Aorta (tissue), 5 donors: ENCODE measurements at regions not wholly inside any gene's neighbourhood (a gene's known extent, or its start where the extent isn't known, plus 50 kb on each side); places are given as distances from the start of the nearest gene placed in this dataset.

Source experiments
- ATAC-seq: fragments of 200-7000 bp; cut with Tn5 transposase; one replicate; pipeline ENCODE4 v1.9.1; 2022; ENCODE audit warnings: moderate library complexity; ENCODE audit not compliant: low FRiP score
- DNase-seq, 2 donors: peaks; one replicate each; pipeline ENCODE4 v3.0.0-alpha.2; 2020
- H3K27ac ChIP-seq, 2 donors: one replicate each; pipeline ENCODE4 v1.5.1; 2013; ENCODE audit warnings: low read length in 2 of 2, mild to moderate bottlenecking in 2 of 2, moderate library complexity in 2 of 2, control low read depth in 1 of 2, inconsistent platforms in 1 of 2, low read depth in 1 of 2
- H3K27me3 ChIP-seq, 2 donors: one replicate each; pipeline ENCODE4 v1.6.1; 2013; ENCODE audit warnings: control low read depth in 1 of 2, low read length in 1 of 2, mild to moderate bottlenecking in 1 of 2, moderate library complexity in 1 of 2; ENCODE audit not compliant: insufficient read depth in 2 of 2, control insufficient read depth in 1 of 2
- H3K36me3 ChIP-seq, 2 donors: one replicate each; pipeline ENCODE4 v1.6.1; 2013; ENCODE audit warnings: control low read depth in 1 of 2, low read length in 1 of 2, mild to moderate bottlenecking in 1 of 2; ENCODE audit not compliant: insufficient read depth in 2 of 2, control insufficient read depth in 1 of 2
- H3K4me1 ChIP-seq, 2 donors: one replicate each; pipeline ENCODE4 v1.6.1; 2013; ENCODE audit warnings: low read length in 2 of 2, control low read depth in 1 of 2, mild to moderate bottlenecking in 1 of 2, moderate library complexity in 1 of 2; ENCODE audit not compliant: insufficient read depth in 2 of 2, control insufficient read depth in 1 of 2
- H3K4me3 ChIP-seq, 2 donors: one replicate each; pipeline ENCODE4 v1.5.1; 2013; ENCODE audit warnings: low read length in 2 of 2, control low read depth in 1 of 2, mild to moderate bottlenecking in 1 of 2
- H3K9me3 ChIP-seq: one replicate; pipeline ENCODE4 v1.6.1; 2013; ENCODE audit warnings: mild to moderate bottlenecking, low read length; ENCODE audit not compliant: control insufficient read depth
- WGBS, 2 donors: extraction: QIAGEN DNeasy Blood & Tissue Kit; methylation state at CpG; one replicate each; pipeline ENCODE4 v1.1.7; 2013; 5-methylcytosine and 5-hydroxymethylcytosine counted together
- intact Hi-C, 2 donors: fragments of 100-400 bp; cut with DNase I; formaldehyde crosslinking; loops; one replicate each; pipeline versions ENCODE4 v1.14.2 to v1.15.0; 2022
- donor health status: healthy with polysubstance abuse.
- donor health status: Bipolar disorder and iron deficiency.
- donor health status: DM: no; HTN: no; CAD: no.
- donor health status: DM: no; HTN: no; CAD: no.
- donor health status: DM: yes; HTN: yes; CAD: no.

- 44% methylated on average over 1 of the region's 1 CpG for WGBS, 2 donors
- ATAC-seq = no peak
- intact Hi-C loops = no loop called here
These were observed 362.6 kb downstream of the LRIG3 start for GRCh38 chr12:58557661-58558060.

GRCh38 chr12:58563621-58564020, 356.7 kb downstream of the LRIG3 start:
- ATAC-seq = no peak

More at GRCh38 chr12:58557661-58558060, 362.6 kb downstream of the LRIG3 start:
- Histone ChIP-seq H3K27me3 (no peaks in the 10 kb centered on the region), H3K4me3 (no peak overlapping the region), H3K4me1 (peaks cover 0 to 1% of the 10 kb centered on the region in 2 donors), H3K27ac (no peak overlapping the region), H3K36me3 (no peaks in the 10 kb centered on the region), H3K9me3 (no peaks in the 10 kb centered on the region)
- DNase-seq = no peak

GRCh38 chr12:58564721-58565120, 355.6 kb downstream of the LRIG3 start:
- no peak for DNase-seq
- intact Hi-C loops = no loop called here
- Histone ChIP-seq H3K36me3 (no peaks in the 10 kb centered on the region), H3K27ac (no peak overlapping the region), H3K9me3 (no peaks in the 10 kb centered on the region), H3K4me3 (no peak overlapping the region), H3K27me3 (no peaks in the 10 kb centered on the region), H3K4me1 (no peaks in the 10 kb centered on the region)
- 0 to 10% methylated on average over 1 of the region's 1 CpG for WGBS, 2 donors
- no peak for ATAC-seq

More at GRCh38 chr12:58563621-58564020, 356.7 kb downstream of the LRIG3 start:
- H3K4me1 ChIP-seq = peaks cover 0 to 1% of the 10 kb centered on the region in 2 donors
- no peak overlapping the region for H3K4me3 ChIP-seq
- no peaks in the 10 kb centered on the region for H3K9me3 ChIP-seq
- H3K27me3 ChIP-seq = no peaks in the 10 kb centered on the region
- H3K27ac ChIP-seq = no peak overlapping the region
- H3K36me3 ChIP-seq = no peaks in the 10 kb centered on the region
- no peak for DNase-seq
- intact Hi-C loops = no loop called here

- Histone ChIP-seq H3K4me1 (no peaks in the 10 kb centered on the region), H3K9me3 (no peaks in the 10 kb centered on the region), H3K36me3 (no peaks in the 10 kb centered on the region), H3K27ac (no peak overlapping the region), H3K4me3 (no peak overlapping the region), H3K27me3 (no peaks in the 10 kb centered on the region)
- ATAC-seq = no peak
- WGBS, 2 donors = 78 to 87% methylated on average over 3 of the region's 3 CpGs
- intact Hi-C loops = no loop called here
- DNase-seq = no peak
These were observed 353.7 kb downstream of the LRIG3 start for GRCh38 chr12:58566599-58566998.

- Histone ChIP-seq H3K4me3 (no peak overlapping the region), H3K27ac (no peak overlapping the region), H3K4me1 (no peaks in the 10 kb centered on the region), H3K27me3 (no peaks in the 10 kb centered on the region), H3K36me3 (no peaks in the 10 kb centered on the region), H3K9me3 (no peaks in the 10 kb centered on the region)
- ATAC-seq (no peak), DNase-seq (no peak)
- intact Hi-C loops = no loop called here
- 99 to 100% methylated on average over 1 of the region's 1 CpG for WGBS, 2 donors
These were observed 353.1 kb downstream of the LRIG3 start for GRCh38 chr12:58567189-58567588.

- Histone ChIP-seq H3K27me3 (no peaks in the 10 kb centered on the region), H3K36me3 (no peaks in the 10 kb centered on the region), H3K27ac (no peak overlapping the region), H3K4me3 (no peak overlapping the region), H3K9me3 (no peaks in the 10 kb centered on the region), H3K4me1 (no peaks in the 10 kb centered on the region)
- ATAC-seq (no peak), DNase-seq (no peak)
- intact Hi-C loops = no loop called here
- WGBS, 2 donors = 99 to 100% methylated on average over 1 of the region's 1 CpG
These were observed 349.9 kb downstream of the LRIG3 start for GRCh38 chr12:58570411-58570810.

GRCh38 chr12:58575256-58575655, 345.0 kb downstream of the LRIG3 start:
- no peak for DNase-seq
- intact Hi-C loops = no loop called here

GRCh38 chr12:58576081-58576480, 344.2 kb downstream of the LRIG3 start:
- no peaks in the 10 kb centered on the region for H3K36me3 ChIP-seq
- intact Hi-C loops = no loop called here
- H3K4me1 ChIP-seq = no peaks in the 10 kb centered on the region
- H3K9me3 ChIP-seq = no peaks in the 10 kb centered on the region
- H3K27me3 ChIP-seq = no peaks in the 10 kb centered on the region
- 53 to 62% methylated on average over 5 of the region's 5 CpGs for WGBS, 2 donors
- no peak overlapping the region for H3K27ac ChIP-seq
- ATAC-seq (no peak), DNase-seq (no peak)
- no peak overlapping the region for H3K4me3 ChIP-seq

More at GRCh38 chr12:58575256-58575655, 345.0 kb downstream of the LRIG3 start:
- 38 to 48% methylated on average over 5 of the region's 5 CpGs for WGBS, 2 donors
- no peak overlapping the region for H3K27ac ChIP-seq
- no peaks in the 10 kb centered on the region for H3K9me3 ChIP-seq
- H3K27me3 ChIP-seq = no peaks in the 10 kb centered on the region
- no peaks in the 10 kb centered on the region for H3K36me3 ChIP-seq
- no peak for ATAC-seq
- no peaks in the 10 kb centered on the region for H3K4me1 ChIP-seq
- H3K4me3 ChIP-seq = no peak overlapping the region

- ATAC-seq (no peak), DNase-seq (no peak)
- Histone ChIP-seq H3K4me1 (no peaks in the 10 kb centered on the region), H3K27me3 (no peaks in the 10 kb centered on the region), H3K4me3 (no peak overlapping the region), H3K27ac (no peak overlapping the region), H3K36me3 (no peaks in the 10 kb centered on the region), H3K9me3 (no peaks in the 10 kb centered on the region)
- WGBS, 2 donors = 78 to 81% methylated on average over 5 of the region's 5 CpGs
- intact Hi-C loops = no loop called here
These were observed 343.4 kb downstream of the LRIG3 start for GRCh38 chr12:58576916-58577315.
